NCI-H146 treated with DMSO at 0.1 percent for 48 hours (cell line): ENCODE measurements at regions not wholly inside any gene's neighbourhood (a gene's known extent, or its start where the extent isn't known, plus 50 kb on each side); places are given as distances from the start of the nearest gene placed in this dataset.
"Not testable (repeated sequence)": the region's sequence is repeated elsewhere in the genome, so short reads cannot be mapped to it uniquely, and the experiment has no call there.

ENCODE experiments used
- DNase-seq: peaks from one replicate; lab custom pipeline; 2025; ENCODE audit not compliant: unreplicated experiment; lab: John Stamatoyannopoulos, UW

- DNase-seq = no peak
Observed at GRCh38 chr3:87621667-87622066, 345.3 kb upstream of the POU1F1 start.

DNA sequence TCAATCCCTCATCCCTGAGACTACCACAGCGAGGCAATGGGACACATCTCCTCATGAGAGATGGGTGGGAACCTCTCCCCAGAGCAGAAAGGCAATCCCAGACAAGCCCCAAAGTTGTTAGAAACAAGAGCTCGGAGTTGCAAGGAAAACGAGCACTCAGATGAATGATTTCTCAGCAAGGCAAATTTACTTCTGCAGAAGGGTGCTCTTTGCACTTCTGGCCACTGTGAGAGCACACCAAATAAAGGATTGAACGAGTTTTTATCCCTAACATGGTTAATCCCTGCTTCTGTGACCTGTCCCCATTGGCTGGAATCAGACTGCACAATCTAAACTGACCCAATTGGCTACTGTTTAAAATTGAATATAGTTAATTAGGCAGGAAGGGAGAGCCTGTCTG lies 339.1 kb upstream of the POU1F1 start:
- no peak for DNase-seq

GRCh38 chr3:87614998-87615397 lies 338.6 kb upstream of the POU1F1 start:
- DNase-seq = no peak

GRCh38 chr3:87607234-87607633 lies 330.9 kb upstream of the POU1F1 start:
- DNase-seq = no peak

DNA sequence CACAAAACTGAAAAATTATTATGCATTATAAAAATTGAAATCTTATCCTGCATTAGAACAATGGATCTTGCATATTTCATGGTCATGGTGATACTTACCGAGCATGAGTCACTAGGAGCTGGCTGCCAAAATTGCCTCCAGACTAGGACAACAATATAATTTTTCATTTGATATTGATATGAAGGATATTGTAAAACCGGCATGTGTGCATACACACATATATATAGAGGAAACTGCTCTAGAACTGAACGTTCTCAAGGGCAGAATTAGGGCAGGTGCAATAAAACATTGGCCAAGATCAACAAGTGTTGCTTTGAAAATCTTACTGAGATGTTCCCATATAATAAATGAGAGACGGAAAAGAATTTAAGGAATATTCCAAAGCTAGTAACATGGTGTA lies 319.4 kb upstream of the POU1F1 start:
- DNase-seq = no peak

- no peak for DNase-seq
Observed at GRCh38 chr3:87581240-87581639, 304.9 kb upstream of the POU1F1 start.

DNA sequence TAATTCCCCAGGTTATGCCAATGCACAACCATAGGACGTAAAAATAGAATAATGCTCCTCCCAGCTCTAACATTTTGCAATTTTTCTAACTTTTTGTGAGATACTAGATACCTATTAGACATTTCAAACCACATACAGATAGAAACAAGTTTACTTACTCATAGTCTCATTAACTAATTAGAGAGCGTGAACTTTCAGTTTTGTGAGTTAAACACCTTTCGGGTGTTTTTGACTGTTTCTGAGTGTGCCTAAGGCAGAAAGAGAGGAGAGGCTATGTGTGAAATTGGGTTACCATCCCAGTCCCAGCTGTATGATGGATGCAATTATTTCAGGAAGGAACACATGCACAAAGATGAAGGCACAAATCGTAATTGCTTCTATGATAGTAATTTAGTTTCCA lies 300.4 kb upstream of the POU1F1 start:
- DNase-seq = no peak

- no peak for DNase-seq
Observed at GRCh38 chr3:87575550-87575949, 299.2 kb upstream of the POU1F1 start.

GRCh38 chr3:87568331-87568730 lies 291.9 kb upstream of the POU1F1 start:
- no peak for DNase-seq

GRCh38 chr3:87564438-87564837 lies 288.1 kb upstream of the POU1F1 start:
- DNase-seq = no peak

- DNase-seq = no peak
Observed at GRCh38 chr3:87563712-87564111, 287.3 kb upstream of the POU1F1 start.

DNA sequence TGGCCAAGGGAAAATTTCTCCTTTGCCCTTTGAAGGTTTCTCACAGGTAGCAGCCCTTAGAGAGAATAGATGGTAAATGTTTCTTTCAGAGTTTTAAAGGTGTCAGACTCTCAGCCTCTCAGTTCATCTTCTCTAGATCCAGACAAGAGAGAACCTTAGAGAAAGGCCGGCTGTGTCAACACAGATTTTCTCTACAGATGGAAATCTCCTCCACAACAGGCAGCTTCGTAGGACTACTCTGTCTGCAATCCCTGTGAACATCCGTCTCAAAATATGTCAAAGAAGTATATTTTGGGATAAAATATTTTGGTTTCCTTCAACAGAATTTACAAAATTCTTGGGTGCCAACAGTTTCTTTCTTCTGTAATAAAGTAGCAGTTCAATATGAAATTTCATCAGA lies 282.1 kb upstream of the POU1F1 start:
- DNase-seq = no peak

GRCh38 chr3:87555290-87555689 lies 278.9 kb upstream of the POU1F1 start:
- no peak for DNase-seq

- no peak for DNase-seq
Observed at GRCh38 chr3:87553058-87553457, 276.7 kb upstream of the POU1F1 start.

GRCh38 chr3:87550892-87551291 lies 274.5 kb upstream of the POU1F1 start:
- no peak for DNase-seq

GRCh38 chr3:87549208-87549607 lies 272.8 kb upstream of the POU1F1 start:
- no peak for DNase-seq

- DNase-seq = no peak
Observed at GRCh38 chr3:87548271-87548670, 271.9 kb upstream of the POU1F1 start.

DNA sequence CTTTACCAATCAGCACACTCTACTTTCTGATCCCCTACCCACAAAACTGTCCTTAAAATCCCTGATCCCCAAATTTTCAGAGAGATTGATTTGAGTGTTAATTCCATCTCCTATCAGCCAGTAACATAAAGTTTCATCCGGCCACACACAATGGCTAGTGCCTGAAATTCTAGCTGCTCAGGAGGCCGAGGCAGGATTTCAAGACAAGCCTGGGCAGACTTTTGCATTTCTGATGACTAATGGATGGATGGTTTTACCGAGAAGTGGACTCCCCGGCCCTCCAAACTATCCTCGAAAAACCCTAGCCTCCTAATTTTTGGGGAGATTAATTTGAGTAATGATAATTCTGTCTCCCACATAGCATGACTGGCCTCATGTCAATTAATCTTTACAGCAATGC lies 269.8 kb upstream of the POU1F1 start:
- DNase-seq = no peak

DNA sequence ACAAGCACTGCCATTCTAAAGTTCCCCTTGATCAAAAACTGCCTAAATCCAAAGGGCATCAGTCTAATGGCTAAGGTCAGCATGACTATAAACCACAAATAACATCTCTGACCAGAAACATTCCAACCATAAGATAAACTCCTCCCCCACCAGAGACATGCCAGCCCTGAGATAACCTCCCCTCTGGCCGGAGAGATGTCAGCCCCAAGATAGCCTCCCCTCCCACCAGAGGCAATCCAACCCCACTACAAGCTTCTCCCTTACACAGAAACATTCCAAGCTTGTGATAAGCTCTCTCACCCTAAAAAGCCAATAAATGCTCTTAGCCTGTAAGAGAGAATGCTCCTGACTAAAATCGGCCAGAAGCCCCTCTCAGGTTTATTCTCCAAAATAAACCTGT lies 267.0 kb upstream of the POU1F1 start:
- not testable (repeated sequence) for DNase-seq

DNA sequence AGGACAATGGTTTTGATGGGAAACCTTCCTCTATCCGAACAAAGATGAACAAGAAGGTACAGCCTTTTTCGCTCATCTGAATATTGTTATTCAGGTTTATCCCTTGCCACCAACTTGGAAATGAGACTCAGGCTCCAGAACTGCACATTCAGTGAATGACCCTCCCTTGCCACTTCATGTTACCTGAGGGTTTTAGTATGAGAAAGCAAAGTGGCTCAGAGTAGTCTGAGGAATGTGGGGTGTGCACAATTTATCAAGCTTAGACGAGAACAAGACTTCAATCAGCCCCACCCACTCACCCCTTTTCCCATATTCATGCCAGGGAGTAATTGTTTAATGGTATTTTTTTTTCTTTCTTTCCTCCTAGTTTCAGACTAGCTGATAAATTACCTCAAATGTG lies 265.3 kb upstream of the POU1F1 start:
- DNase-seq = no peak

GRCh38 chr3:87538722-87539121 lies 262.3 kb upstream of the POU1F1 start:
- not testable (repeated sequence) for DNase-seq

GRCh38 chr3:87509401-87509800 lies 233.0 kb upstream of the POU1F1 start:
- no peak for DNase-seq

- DNase-seq = no peak
Observed at GRCh38 chr3:87508921-87509320, 232.5 kb upstream of the POU1F1 start.

DNA sequence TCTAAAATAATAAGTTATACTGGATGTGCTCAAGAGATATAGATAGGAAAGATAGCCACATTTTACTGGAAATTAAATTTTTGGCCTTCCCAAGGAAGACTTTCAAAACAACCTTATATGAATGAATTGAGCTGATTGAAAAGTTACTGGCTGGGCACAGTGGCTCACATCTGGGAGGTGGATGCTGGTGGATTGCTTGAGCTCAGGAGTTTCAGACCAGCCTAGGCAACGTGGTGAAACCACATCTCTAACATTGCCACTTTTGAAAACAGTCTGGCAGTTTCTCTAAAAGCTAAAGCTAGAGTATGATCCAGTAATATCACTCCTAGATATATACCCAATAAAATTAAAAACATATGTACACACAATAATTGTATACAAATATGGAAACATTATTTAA lies 231.4 kb upstream of the POU1F1 start:
- DNase-seq = no peak
